DND-41 (cell line): ENCODE measurements at regions not wholly inside any gene's neighbourhood (a gene's known extent, or its start where the extent isn't known, plus 50 kb on each side); places are given as distances from the start of the nearest gene placed in this dataset.

ENCODE experiments used
- ATAC-seq: fragments of 200-7000 bp; cut with Tn5 transposase; 3 replicates; pipeline ENCODE4 v1.9.1; 2021; ENCODE audit warnings: low read depth; ENCODE audit not compliant: insufficient read depth
- DNase-seq: peaks from one replicate; pipeline ENCODE4 v3.0.0-alpha.2; 2020
- H2AFZ ChIP-seq: 2 replicates; pipeline ENCODE4 v1.6.0; 2012; ENCODE audit warnings: low read depth, low read length
- H3K27ac ChIP-seq: 2 replicates; pipeline ENCODE4 v1.5.1; 2012; ENCODE audit warnings: low read length, inconsistent platforms
- H3K27me3 ChIP-seq: fragments of 200-600 bp; sonication (generic); 2 replicates; pipeline ENCODE4 v1.6.0; 2012; ENCODE audit warnings: low read length, mild to moderate bottlenecking, inconsistent platforms; ENCODE audit not compliant: insufficient read depth, poor library complexity
- H3K36me3 ChIP-seq: 2 replicates; pipeline ENCODE4 v1.5.1; 2012; ENCODE audit warnings: low read length, inconsistent platforms; ENCODE audit not compliant: insufficient read depth
- H3K4me1 ChIP-seq: 2 replicates; pipeline ENCODE4 v1.5.1; 2012; ENCODE audit warnings: mild to moderate bottlenecking, low read length; ENCODE audit not compliant: insufficient read depth
- H3K4me2 ChIP-seq: 2 replicates; pipeline ENCODE4 v1.6.0; 2012; ENCODE audit warnings: mild to moderate bottlenecking, moderate library complexity, low read length, inconsistent platforms; ENCODE audit not compliant: insufficient read depth
- H3K4me3 ChIP-seq, 2 experiments: fragments of 200-600 bp in 1 of 2; shearing (Covaris generic) in 1 of 2; 2 replicates each; pipeline ENCODE4 v1.5.1; 2012 to 2016; ENCODE audit warnings: inconsistent platforms in 2 of 2, low read length in 2 of 2, mild to moderate bottlenecking in 2 of 2, low read depth in 1 of 2, moderate library complexity in 1 of 2
- H3K79me2 ChIP-seq: 2 replicates; pipeline ENCODE4 v1.6.0; 2012; ENCODE audit warnings: low read length, inconsistent platforms; ENCODE audit not compliant: insufficient read depth
- H3K9ac ChIP-seq: 2 replicates; pipeline ENCODE4 v1.6.0; 2012; ENCODE audit warnings: low read depth, mild to moderate bottlenecking, inconsistent platforms, low read length, moderate library complexity
- H3K9me3 ChIP-seq: 2 replicates; pipeline ENCODE4 v1.5.1; 2012; ENCODE audit warnings: low read length, moderate library complexity, mild to moderate bottlenecking, inconsistent platforms; ENCODE audit not compliant: insufficient read depth, severe bottlenecking
- H4K20me1 ChIP-seq: 2 replicates; pipeline ENCODE4 v1.6.0; 2012; ENCODE audit warnings: low read length; ENCODE audit not compliant: insufficient read depth
- EZH2 ChIP-seq: IDR thresholded peaks from 3 replicates; pipeline ENCODE4 v1.6.1; 2012; ENCODE audit warnings: borderline replicate concordance, low read depth, mild to moderate bottlenecking, moderate library complexity, low read length, inconsistent platforms; ENCODE audit not compliant: severe bottlenecking
- TF ChIP-seq, protein P1 (sequence below): IDR thresholded peaks from 2 replicates; pipeline ENCODE4 v1.5.1; 2012; ENCODE audit warnings: borderline replicate concordance, low read length, moderate library complexity, mild to moderate bottlenecking; ENCODE audit not compliant: poor library complexity, severe bottlenecking; ENCODE audit errors: extremely low read depth

DNA sequence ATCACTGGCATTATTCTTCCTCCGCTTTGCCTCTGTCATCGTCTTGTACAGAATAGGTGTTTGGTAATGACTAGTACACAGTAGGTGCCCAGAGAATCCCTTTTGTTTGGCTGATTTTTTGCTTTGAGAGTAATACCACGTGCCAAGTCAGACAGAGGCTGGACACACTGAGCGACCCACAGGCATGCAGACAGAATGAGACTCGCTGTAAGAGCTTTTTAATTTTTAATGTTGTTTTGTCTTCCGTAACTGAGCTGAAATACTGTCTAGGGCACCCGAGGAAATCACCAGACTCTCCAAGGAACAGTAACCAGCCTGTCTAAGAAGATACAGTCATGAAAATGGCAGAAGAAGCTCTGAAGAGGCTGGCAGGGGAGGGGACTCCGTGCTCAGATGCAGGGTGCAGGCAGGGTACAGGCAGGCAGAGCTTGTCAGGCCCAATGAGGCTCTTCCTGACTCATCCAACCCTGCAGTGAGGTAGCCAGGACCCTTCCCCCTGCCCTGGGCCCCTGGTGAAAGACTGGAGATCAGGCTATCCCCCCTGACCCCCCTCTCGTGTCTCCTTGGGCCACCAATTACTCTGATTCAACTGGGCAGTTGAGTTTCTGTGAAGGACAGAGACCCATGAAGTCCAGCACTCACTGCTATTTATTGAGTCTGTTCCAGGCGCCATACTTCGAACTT, 60.1 kb upstream of the ECE1 start:
- Histone ChIP-seq H3K4me2 (no peak overlapping the region), H3K9me3 (no peaks in the 10 kb centered on the region), H3K79me2 (no peaks in the 10 kb centered on the region), H3K4me1 (peaks cover 14% of the 10 kb centered on the region), H3K27me3 (no peaks in the 10 kb centered on the region), H3K9ac (no peak overlapping the region), H3K4me3 (no peak overlapping the region), H4K20me1 (no peaks in the 10 kb centered on the region), H3K36me3 (no peaks in the 10 kb centered on the region), H2AFZ (no peak overlapping the region), H3K27ac (no peak overlapping the region)
- TF ChIP-seq, protein P1, sequence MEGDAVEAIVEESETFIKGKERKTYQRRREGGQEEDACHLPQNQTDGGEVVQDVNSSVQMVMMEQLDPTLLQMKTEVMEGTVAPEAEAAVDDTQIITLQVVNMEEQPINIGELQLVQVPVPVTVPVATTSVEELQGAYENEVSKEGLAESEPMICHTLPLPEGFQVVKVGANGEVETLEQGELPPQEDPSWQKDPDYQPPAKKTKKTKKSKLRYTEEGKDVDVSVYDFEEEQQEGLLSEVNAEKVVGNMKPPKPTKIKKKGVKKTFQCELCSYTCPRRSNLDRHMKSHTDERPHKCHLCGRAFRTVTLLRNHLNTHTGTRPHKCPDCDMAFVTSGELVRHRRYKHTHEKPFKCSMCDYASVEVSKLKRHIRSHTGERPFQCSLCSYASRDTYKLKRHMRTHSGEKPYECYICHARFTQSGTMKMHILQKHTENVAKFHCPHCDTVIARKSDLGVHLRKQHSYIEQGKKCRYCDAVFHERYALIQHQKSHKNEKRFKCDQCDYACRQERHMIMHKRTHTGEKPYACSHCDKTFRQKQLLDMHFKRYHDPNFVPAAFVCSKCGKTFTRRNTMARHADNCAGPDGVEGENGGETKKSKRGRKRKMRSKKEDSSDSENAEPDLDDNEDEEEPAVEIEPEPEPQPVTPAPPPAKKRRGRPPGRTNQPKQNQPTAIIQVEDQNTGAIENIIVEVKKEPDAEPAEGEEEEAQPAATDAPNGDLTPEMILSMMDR = no peak
- no peak for TF ChIP-seq EZH2
- no peak for ATAC-seq
- DNase-seq = no peak

DNA sequence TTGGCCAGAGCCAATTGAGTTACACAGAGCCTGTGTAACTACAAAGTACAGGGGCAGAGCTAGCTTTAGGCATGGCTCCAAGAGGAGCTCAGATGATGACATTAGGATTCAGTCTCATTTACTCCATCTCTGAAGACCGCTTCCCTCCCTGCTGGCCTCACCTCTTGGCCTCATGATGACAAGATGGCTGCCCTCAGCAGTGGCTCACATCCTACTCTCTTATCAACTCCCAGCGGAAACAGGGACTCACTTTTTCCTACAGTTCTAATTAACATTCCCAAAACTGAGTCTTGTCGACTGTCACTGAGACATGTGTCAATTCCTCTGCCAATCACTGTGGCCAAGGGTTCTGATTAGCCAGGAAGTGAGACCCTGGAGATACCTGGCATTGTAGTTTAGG, 59.4 kb upstream of the ECE1 start:
- DNase-seq (no peak), ATAC-seq (no peak)
- Histone ChIP-seq H2AFZ (no peak overlapping the region), H3K27me3 (no peaks in the 10 kb centered on the region), H3K9me3 (no peaks in the 10 kb centered on the region), H3K4me2 (no peak overlapping the region), H3K27ac (no peak overlapping the region), H3K9ac (no peak overlapping the region), H3K4me1 (peaks cover 17% of the 10 kb centered on the region), H3K4me3 (no peak overlapping the region), H4K20me1 (peaks cover under 1% of the 10 kb centered on the region; the same call in 1 of the 2 replicates), H3K36me3 (no peaks in the 10 kb centered on the region), H3K79me2 (peaks cover 4% of the 10 kb centered on the region)
- TF ChIP-seq EZH2 = no peak
- TF ChIP-seq, protein P1 = no peak

DNA sequence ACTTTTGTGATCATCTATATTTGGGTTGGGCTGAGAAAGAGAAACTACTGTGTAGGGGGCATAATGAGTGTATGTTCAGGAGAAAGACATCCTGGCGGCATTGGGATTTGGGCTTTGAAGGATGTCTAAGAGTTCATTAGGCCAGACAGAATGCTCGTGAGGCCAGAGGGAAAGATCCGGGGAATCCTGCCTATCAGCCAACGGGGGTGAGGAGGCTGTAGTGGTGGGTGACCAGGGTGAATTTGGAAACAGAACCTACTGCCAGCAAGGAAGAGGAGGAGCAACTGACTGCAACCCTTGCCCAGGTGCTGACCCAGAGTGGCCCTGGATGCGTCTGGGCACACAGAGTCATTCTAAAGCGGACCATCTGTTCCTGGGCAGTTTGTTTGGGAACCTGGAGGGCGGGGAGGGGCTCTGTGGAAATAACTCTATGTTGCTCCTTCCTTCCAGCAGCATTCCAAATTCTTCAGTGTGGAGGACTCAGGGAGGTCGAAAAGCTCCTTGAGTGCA, 56.9 kb upstream of the ECE1 start:
- H4K20me1 ChIP-seq = peaks cover 26% of the 10 kb centered on the region
- H3K36me3 ChIP-seq = no peaks in the 10 kb centered on the region
- TF ChIP-seq, protein P1 = no peak
- TF ChIP-seq EZH2 = no peak
- H3K4me3 ChIP-seq = no peak overlapping the region
- no peak overlapping the region for H2AFZ ChIP-seq
- H3K27me3 ChIP-seq = no peaks in the 10 kb centered on the region
- no peak overlapping the region for H3K9ac ChIP-seq
- ATAC-seq (no peak), DNase-seq (no peak)
- peaks cover 36% of the 10 kb centered on the region for H3K4me1 ChIP-seq
- no peaks in the 10 kb centered on the region for H3K9me3 ChIP-seq
- H3K4me2 ChIP-seq = peak overlapping the region; percentile 79; the same call in 1 of the 2 replicates
- H3K79me2 ChIP-seq = peaks cover 20% of the 10 kb centered on the region
- no peak overlapping the region for H3K27ac ChIP-seq
